Stimulated activated CD8-positive, alpha-beta memory T cell treated with anti-CD3 and anti-CD28 coated beads, Interleukin-4, amount 100 ng/mL, for 1 hour (primary cell): ENCODE measurements at regions not wholly inside any gene's neighbourhood (a gene's known extent, or its start where the extent isn't known, plus 50 kb on each side); places are given as distances from the start of the nearest gene placed in this dataset.
"Not testable (repeated sequence)": the region's sequence is repeated elsewhere in the genome, so short reads cannot be mapped to it uniquely, and the experiment has no call there.

Experiments
- DNase-seq, 2 donors: peaks; one replicate each; pipeline ENCODE4 v3.0.0-alpha.2; 2020; ENCODE audit warnings: low read depth in 2 of 2, low spot score in 1 of 2

DNA sequence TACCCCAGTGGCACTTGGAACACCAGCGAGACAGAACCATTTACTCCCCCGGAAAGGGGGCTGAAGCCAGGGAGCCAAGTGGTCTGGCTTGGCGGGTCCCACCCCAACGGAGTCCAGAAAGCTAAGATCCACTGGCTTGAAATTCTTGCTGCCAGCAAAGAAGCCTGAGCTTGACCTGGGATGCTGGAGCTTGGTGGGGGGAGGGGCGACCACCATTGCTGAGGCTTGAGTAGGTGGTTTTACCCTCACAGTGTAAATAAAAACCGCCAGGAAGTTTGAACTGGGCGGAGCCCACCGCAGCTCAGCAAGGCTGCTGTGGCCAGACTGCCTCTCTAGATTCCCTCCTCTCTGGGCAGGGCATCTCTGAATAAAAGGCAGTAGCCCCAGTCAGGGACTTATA, 62.8 kb downstream of the RPS24 start:
- peak in 1 of 2 donors; percentile 1 for DNase-seq

DNA sequence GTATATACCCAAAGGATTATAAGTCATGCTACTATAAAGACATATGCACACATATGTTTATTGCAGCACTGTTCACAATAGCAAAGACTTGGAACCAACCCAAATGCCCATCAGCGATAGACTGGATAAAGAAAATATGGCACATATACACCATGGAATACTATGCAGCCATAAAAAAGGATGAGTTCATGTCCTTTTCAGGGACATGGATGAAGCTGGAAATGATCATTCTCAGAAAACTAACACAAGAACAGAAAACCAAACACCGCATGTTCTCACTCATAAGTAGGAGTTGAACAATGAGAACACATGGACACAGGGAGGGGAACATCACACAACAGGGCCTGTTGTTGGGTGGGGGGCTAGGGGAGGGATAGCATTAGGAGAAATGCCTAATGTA, 68.9 kb downstream of the RPS24 start:
- not testable (repeated sequence) for DNase-seq

DNA sequence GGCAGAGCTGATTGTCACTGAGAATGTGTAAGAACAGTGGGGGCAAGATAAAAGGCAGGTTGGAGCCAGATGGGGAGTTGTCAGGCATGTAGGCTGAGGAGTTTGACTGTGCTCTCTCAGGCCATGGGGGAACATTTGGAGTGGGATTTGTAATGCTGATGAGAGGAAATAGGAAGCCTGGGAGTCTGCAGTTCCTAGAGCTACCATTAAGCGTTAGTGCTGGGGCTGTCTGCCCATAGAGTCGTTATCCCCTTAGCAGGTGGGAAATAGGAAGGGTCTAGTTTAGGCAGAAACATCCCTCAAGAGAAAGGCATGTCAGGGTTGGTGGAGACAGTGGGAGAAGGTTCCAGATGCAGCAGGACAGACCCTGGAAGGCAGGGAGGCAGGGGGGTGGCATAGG, 75.5 kb downstream of the RPS24 start:
- DNase-seq, result no peak

- DNase-seq, result no peak
Observed at GRCh38 chr10:78115135-78115853, 81.6 kb downstream of the RPS24 start.

DNA sequence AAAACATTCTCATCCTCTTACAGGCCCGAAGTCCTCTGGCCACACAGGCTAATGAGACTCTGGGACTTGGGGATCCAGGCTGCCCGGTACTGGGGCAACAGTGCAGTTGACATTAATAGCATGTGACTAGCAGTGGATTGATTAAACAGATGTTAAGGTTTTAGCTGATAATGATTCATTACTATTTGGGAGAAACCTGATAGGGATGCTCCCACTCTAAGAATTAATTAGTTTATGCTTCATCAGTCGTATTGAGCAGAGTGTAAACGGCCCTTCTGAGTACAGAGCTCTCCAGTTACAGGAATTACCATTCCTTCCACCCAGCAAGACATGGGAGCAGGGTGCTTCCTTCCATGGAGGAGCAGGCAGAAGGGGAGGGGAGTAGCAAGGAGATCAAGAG, 82.7 kb downstream of the RPS24 start:
- no peak for DNase-seq

DNA sequence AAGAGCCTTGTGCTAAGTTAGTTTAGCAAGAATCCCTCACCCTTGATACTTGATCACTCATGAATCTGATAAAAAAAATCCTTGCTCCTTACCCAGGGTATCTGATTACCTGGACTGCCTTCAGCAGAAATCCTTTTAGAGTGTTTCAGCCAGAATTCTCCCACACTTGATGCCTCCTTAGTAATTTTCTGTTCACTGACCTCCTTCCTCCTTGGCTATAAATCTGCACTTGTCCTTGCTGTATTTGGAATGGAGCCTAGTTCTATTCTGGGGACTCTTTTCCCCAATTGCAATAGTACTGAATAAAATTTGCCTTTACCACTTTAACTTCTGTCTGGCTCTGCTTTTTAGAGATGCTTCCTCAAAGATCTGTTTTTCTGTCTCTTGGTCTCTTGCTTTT, 84.9 kb downstream of the RPS24 start:
- DNase-seq, result no peak

GRCh38 chr10:78121801-78122200, 88.1 kb downstream of the RPS24 start:
- no peak for DNase-seq

DNA sequence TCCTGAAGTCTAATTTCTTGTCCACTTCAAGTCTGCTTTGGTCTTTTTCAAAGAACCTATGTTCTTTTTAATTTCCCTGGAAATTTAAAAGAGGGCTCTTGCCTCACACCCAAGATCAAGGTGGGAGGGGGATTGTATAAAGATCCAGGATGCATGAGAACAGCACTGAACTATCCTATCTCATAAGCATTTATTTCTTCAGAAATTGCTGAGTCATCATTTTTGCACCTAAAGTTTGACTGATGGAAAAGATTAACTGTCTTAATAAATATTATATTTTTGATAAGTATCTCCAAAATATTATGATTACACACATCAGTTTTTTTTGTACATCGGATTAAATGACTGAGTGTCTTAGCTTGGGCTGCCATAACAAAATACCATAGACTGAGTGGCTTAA, 90.5 kb downstream of the RPS24 start:
- no peak for DNase-seq

GRCh38 chr10:78129211-78129610, 95.5 kb downstream of the RPS24 start:
- no peak for DNase-seq

GRCh38 chr10:78130966-78131710, 97.5 kb downstream of the RPS24 start:
- no peak for DNase-seq

GRCh38 chr10:78134773-78135306, 101.2 kb downstream of the RPS24 start:
- DNase-seq, result no peak

DNA sequence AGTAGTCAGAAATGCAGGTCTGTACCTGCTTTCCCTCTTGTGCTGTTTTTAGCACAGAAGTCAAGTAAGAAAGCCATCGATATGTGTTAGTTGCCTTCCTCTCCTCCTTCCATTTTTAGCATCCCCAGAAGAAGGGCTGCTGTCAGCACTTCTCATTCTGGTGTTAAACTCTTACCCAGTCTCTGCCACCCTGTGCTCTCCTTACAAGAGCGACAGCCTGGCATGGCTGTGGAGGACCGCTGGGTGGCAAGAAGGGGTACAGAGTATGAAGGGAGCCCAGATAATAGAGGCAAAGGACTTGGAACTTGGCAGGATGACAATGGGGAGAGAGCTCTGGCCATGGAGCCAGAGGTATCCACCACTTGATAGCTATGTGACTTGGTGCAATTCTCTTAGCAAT, 103.5 kb downstream of the RPS24 start:
- no peak for DNase-seq

DNA sequence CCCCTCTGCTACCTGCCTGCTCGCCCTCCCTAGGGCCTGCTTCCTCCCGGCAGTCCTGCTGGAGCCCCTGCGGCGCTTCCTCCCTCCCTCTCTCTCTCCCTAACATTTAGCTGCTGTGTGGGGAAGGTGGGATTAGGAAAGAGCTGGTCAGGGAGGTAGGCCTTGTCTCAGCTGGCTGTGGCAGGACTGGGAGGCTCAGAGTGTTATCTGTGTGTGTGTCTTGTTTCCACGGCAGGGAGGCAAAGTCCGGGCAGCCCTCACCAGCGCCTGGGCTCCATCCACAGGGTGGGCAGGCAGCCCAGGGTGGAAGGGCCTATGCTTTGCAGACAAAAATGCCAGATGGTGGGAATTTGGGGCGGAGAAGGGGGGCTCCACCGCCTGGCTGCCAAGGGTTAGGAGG, 105.7 kb downstream of the RPS24 start:
- no peak for DNase-seq

GRCh38 chr10:78140066-78140630, 106.5 kb downstream of the RPS24 start:
- DNase-seq, result no peak

DNA sequence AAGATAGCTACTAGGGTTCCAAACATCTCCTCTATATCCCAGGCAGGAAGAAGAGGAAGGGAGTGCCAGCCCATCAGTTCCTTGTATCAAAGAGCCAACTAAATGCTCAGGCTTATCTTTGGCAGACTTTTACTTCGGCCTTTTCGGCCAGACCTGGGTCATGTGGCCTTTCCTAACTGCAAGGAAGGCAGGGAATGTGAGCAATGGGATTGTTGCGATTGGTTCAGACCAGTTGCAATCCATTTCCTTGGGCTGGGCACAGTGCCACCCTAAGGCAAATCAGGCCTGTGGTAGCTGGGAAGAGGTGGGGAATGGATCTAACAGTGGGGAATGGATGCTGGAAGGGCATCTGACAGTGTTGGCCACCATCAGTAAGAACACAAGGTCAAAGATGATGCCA, 109.9 kb downstream of the RPS24 start:
- no peak for DNase-seq

- DNase-seq, result no peak
Observed at GRCh38 chr10:78146200-78146599, 112.5 kb downstream of the RPS24 start.

DNA sequence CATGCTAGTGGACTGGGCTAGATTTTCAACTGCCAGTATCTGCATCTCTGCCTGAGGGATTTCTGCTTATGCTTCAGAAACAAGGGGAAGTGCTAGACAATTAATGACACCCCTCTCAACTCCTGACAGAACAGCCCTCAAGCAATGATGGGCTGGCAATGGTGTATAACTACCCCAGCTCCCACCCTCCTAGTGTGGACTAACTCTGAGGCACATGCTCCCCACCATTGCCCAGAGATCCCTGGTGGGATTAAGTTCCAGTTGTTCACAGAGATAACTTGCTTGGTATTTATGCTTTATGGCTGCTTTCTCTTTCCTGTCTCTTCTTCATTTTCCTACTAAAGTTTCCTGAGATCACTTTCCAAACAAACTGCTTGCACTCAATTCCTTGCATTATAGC, 113.5 kb downstream of the RPS24 start:
- DNase-seq, result no peak

DNA sequence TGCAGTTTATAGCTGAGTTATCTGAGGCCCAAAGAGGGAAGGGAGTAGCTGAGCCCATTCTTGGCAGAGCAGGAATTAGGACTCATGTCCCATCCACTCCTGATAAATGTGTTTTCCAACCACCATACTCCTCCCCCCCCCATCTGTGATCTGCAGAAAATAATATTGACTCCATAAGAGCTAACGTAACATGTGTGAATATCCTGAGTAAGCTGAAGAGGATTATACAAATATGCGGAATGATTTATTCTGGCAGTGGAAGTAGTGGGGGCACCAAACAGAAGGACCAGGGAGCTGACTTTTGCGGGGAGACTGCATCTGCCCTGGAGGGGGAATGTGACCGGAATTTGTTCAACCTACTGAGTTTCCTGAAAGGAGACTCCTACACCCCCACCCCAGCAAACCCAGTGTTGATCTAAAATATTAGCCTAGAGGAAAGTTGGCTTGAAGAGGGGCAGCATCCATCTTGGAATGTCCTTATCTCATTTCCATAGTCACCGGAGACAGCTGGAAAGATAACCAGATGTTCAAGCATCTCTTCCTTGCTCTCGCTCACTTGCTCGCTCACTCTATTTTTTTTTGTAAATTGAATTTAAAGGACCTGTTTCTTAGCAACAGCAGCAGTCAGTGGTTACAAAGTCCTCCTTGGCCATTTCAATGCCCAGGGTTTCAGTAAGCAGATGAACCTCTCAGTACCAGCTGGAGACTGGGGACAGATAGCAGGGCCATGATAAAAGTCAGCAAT, 114.7 kb downstream of the RPS24 start:
- DNase-seq, result no peak

- DNase-seq, result no peak
Observed at GRCh38 chr10:78148961-78149612, 115.4 kb downstream of the RPS24 start.

GRCh38 chr10:78150756-78151155, 117.1 kb downstream of the RPS24 start:
- no peak for DNase-seq

GRCh38 chr10:78155722-78156121, 122.1 kb downstream of the RPS24 start:
- DNase-seq, result no peak
